ENCODE measurements at regions not wholly inside any gene's neighbourhood (a gene's known extent, or its start where the extent isn't known, plus 50 kb on each side); places are given as distances from the start of the nearest gene placed in this dataset.
"Not testable (repeated sequence)": the region's sequence is repeated elsewhere in the genome, so short reads cannot be mapped to it uniquely, and the experiment has no call there.

DNA sequence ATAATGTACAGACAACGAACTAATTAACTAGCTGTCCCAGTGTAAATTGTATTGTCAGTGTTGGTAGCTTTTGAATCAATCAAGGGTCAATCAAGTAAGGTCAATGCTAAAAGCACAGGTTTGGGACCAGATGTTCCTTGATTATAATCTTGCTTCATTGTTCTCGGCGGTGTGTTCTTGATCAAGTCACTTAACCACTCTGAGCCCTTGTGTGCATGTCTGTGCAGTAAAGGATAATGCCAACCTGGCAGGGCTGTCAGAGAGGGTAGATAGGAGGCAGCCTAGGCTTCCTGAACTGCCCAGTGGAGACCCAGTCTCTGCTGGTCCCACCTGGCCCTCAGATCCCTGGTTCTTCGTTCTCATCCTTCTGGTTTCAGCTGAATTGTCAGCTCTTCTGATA lies 221.0 kb downstream of the EMX2 start:
- Mint-ChIP-seq H3K4me3 (no peak overlapping the region), H3K36me3 (no peaks in the 10 kb centered on the region), H3K4me1 (no peaks in the 10 kb centered on the region), H3K27me3 (peaks cover 15% of the 10 kb centered on the region), H3K27ac (no peak overlapping the region), H3K9me3 (no peaks in the 10 kb centered on the region)
- POLR2A ChIA-PET, result no interaction called here
- no peak for ATAC-seq (ENCODE audit: low read depth)
- DNase-seq, result no peak

GRCh38 chr10:117768333-117769042 lies 225.9 kb downstream of the EMX2 start:
- DNase-seq, result no peak
- Mint-ChIP-seq H3K9me3 (no peaks in the 10 kb centered on the region), H3K27ac (no peak overlapping the region), H3K4me1 (no peaks in the 10 kb centered on the region), H3K36me3 (no peaks in the 10 kb centered on the region), H3K27me3 (peaks cover 12% of the 10 kb centered on the region), H3K4me3 (no peak overlapping the region)
- POLR2A ChIA-PET, result no interaction called here
- ATAC-seq (ENCODE audit: low read depth), result no peak

GRCh38 chr10:117775526-117775925 lies 233.0 kb downstream of the EMX2 start:
- POLR2A ChIA-PET, result no interaction called here
- no peaks in the 10 kb centered on the region for H3K36me3 Mint-ChIP-seq

GRCh38 chr10:117777222-117777621 lies 234.7 kb downstream of the EMX2 start:
- ATAC-seq (ENCODE audit: low read depth); H3K27ac Mint-ChIP-seq; H3K9me3 Mint-ChIP-seq; DNase-seq; POLR2A ChIA-PET; H3K4me1 Mint-ChIP-seq; H3K36me3 Mint-ChIP-seq; H3K27me3 Mint-ChIP-seq; H3K4me3 Mint-ChIP-seq: not testable (repeated sequence)

More at GRCh38 chr10:117775526-117775925, 233.0 kb downstream of the EMX2 start:
- Mint-ChIP-seq H3K27me3 (peaks cover 2% of the 10 kb centered on the region), H3K4me1 (no peaks in the 10 kb centered on the region), H3K4me3 (no peak overlapping the region), H3K27ac (no peak overlapping the region), H3K9me3 (no peaks in the 10 kb centered on the region)
- DNase-seq (no peak), ATAC-seq (ENCODE audit: low read depth) (no peak)

DNA sequence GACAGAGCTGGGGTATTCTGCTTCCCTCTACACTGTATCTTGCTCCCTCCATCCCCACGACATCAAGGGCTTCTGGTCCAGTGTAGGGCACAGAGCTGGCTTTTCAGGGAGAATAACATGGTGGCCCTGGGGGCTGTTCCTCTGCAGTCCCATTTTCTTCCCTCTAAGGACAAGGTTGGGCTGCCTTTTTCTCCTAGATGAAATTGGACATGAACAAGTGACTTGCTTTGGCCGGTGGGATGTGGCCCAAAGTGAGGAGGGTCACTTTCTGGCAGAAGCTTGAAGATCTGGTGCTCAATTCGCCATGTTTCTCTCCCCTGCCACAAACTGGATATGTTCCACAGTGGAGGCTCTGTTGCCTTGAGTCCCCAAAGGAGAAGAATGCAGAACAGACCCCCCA lies 235.7 kb downstream of the EMX2 start:
- Mint-ChIP-seq H3K4me1 (no peaks in the 10 kb centered on the region), H3K9me3 (no peaks in the 10 kb centered on the region), H3K27ac (no peak overlapping the region), H3K36me3 (no peaks in the 10 kb centered on the region), H3K4me3 (no peak overlapping the region), H3K27me3 (peaks cover 4% of the 10 kb centered on the region)
- POLR2A ChIA-PET, result no interaction called here
- ATAC-seq (ENCODE audit: low read depth) (no peak), DNase-seq (no peak)

- ATAC-seq (ENCODE audit: low read depth) (no peak), DNase-seq (no peak)
- H3K9me3 Mint-ChIP-seq, result no peaks in the 10 kb centered on the region
- no peak overlapping the region for H3K27ac Mint-ChIP-seq
- POLR2A ChIA-PET, result no interaction called here
- peaks cover 4% of the 10 kb centered on the region for H3K27me3 Mint-ChIP-seq
- H3K4me3 Mint-ChIP-seq, result no peak overlapping the region
- no peaks in the 10 kb centered on the region for H3K36me3 Mint-ChIP-seq
- H3K4me1 Mint-ChIP-seq, result no peaks in the 10 kb centered on the region
These were observed 237.9 kb downstream of the EMX2 start for GRCh38 chr10:117780411-117780810.

- DNase-seq (no peak), ATAC-seq (ENCODE audit: low read depth) (no peak)
- no peaks in the 10 kb centered on the region for H3K36me3 Mint-ChIP-seq
- no peaks in the 10 kb centered on the region for H3K9me3 Mint-ChIP-seq
- no peak overlapping the region for H3K27ac Mint-ChIP-seq
- POLR2A ChIA-PET, result no interaction called here
- H3K27me3 Mint-ChIP-seq, result peaks cover 6% of the 10 kb centered on the region
- no peaks in the 10 kb centered on the region for H3K4me1 Mint-ChIP-seq
- no peak overlapping the region for H3K4me3 Mint-ChIP-seq
These were observed 238.8 kb downstream of the EMX2 start for GRCh38 chr10:117781216-117781831.

DNA sequence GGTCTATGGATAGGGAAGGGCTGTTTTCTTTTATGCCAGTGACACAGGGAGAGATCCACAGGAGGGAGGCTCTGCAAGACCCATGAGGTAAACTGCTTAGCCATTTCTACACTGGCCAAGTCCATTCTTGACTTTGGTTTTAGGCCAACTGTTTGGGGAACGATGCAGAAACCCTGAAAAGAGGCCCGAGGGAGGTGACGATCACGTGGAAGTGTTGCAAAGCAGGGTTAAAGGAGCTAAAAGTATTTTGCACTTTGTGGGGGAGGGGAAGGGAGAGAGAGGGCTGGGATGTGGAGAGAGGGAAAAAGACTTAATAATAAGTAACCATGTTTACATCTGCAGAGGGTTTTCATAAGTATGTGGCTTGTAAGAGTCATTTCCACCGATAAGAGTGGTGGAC lies 239.7 kb downstream of the EMX2 start:
- Mint-ChIP-seq H3K36me3 (no peaks in the 10 kb centered on the region), H3K4me3 (no peak overlapping the region), H3K27me3 (peaks cover 6% of the 10 kb centered on the region), H3K27ac (no peak overlapping the region), H3K9me3 (no peaks in the 10 kb centered on the region), H3K4me1 (no peaks in the 10 kb centered on the region)
- no peak for DNase-seq
- no peak for ATAC-seq (ENCODE audit: low read depth)
- POLR2A ChIA-PET, result no interaction called here

GRCh38 chr10:117783698-117784395 lies 241.3 kb downstream of the EMX2 start:
- no peaks in the 10 kb centered on the region for H3K9me3 Mint-ChIP-seq
- DNase-seq (no peak), ATAC-seq (ENCODE audit: low read depth) (no peak)
- no peak overlapping the region for H3K4me3 Mint-ChIP-seq
- H3K4me1 Mint-ChIP-seq, result no peaks in the 10 kb centered on the region
- no peaks in the 10 kb centered on the region for H3K36me3 Mint-ChIP-seq
- POLR2A ChIA-PET, result interaction anchor here (0.6 kb wide), 1 partner anchor 1887 kb away, joined by 3 read pairs; no protein-coding TSS in a partner anchor
- peaks cover 6% of the 10 kb centered on the region for H3K27me3 Mint-ChIP-seq
- no peak overlapping the region for H3K27ac Mint-ChIP-seq

DNA sequence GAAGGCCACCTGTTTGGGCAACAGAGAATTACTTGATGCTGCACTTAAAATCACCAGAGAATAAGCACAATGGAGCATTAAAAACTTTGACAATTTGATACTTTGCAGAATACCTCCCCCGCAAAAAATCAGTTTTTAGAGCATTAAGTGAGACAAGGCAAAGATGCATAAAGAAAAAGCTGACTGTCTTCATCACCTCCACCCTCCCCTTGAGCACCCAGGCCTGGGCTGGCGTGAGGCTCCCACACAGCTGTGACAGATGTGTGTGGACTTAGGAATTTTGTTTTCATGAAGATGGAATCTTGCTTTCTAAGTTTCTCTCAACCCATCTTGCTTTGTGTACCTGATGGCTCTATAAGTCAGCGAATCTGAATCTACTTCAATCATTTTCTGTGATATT lies 242.2 kb downstream of the EMX2 start:
- ATAC-seq (ENCODE audit: low read depth), result no peak

DNA sequence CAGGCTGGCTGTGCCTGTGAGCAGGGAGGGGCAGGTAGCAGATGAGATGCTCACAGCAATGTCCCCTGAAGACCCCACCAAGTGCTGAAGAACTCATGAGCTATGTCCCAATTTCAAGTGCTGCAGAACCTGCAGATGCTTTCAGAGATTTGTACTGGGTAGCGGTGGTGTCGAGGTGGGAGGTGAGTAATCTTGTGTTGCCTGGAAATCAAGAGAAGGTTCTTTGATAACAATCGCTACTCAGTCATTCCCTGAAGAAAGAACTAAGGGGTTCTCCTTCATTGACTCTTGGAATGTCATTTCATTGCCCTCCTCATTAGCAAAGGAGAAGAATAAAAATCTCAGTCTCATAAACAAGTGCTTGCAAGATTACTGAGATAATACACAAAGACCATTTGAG lies 246.4 kb downstream of the EMX2 start:
- POLR2A ChIA-PET, result no interaction called here
- no peak for ATAC-seq (ENCODE audit: low read depth)
- no peak overlapping the region for H3K4me3 Mint-ChIP-seq
- H3K27me3 Mint-ChIP-seq, result peaks cover 10% of the 10 kb centered on the region
- H3K36me3 Mint-ChIP-seq, result no peaks in the 10 kb centered on the region
- H3K4me1 Mint-ChIP-seq, result no peaks in the 10 kb centered on the region
- H3K9me3 Mint-ChIP-seq, result no peaks in the 10 kb centered on the region
- DNase-seq, result no peak
- no peak overlapping the region for H3K27ac Mint-ChIP-seq

More for the DNA sequence above, 242.2 kb downstream of the EMX2 start:
- Mint-ChIP-seq H3K4me1 (no peaks in the 10 kb centered on the region), H3K9me3 (no peaks in the 10 kb centered on the region), H3K4me3 (no peak overlapping the region), H3K27me3 (peaks cover 6% of the 10 kb centered on the region), H3K36me3 (no peaks in the 10 kb centered on the region), H3K27ac (no peak overlapping the region)
- no peak for DNase-seq
- POLR2A ChIA-PET, result no interaction called here

- no peaks in the 10 kb centered on the region for H3K9me3 Mint-ChIP-seq
- no peak for DNase-seq
- no peak overlapping the region for H3K4me3 Mint-ChIP-seq
These were observed 247.6 kb downstream of the EMX2 start for GRCh38 chr10:117790179-117790578.

DNA sequence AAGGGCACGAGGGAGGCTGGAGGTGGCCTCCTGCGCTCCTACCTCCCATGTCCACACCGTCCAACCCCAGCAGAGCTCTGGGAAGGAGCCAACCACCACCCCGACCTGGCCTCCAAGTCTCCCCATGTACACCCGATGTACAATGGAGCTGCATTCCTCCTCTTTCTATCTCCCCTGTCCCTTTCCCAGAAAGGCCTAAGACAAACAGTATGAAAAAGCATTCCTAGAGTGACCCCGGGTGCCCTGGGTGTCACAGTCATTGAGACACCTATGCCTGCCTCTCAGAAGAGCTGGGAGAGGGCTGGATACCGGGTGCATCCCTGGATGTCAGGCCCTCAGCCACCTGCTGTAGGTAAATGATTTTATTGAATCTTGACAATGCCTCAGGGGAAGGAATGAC lies 248.1 kb downstream of the EMX2 start:
- ATAC-seq (ENCODE audit: low read depth) (no peak), DNase-seq (no peak)
- Mint-ChIP-seq H3K27me3 (peaks cover 10% of the 10 kb centered on the region), H3K4me3 (no peak overlapping the region), H3K9me3 (no peaks in the 10 kb centered on the region), H3K4me1 (no peaks in the 10 kb centered on the region), H3K36me3 (no peaks in the 10 kb centered on the region), H3K27ac (no peak overlapping the region)
- POLR2A ChIA-PET, result no interaction called here

More at GRCh38 chr10:117790179-117790578, 247.6 kb downstream of the EMX2 start:
- Mint-ChIP-seq H3K36me3 (no peaks in the 10 kb centered on the region), H3K27me3 (peaks cover 10% of the 10 kb centered on the region), H3K27ac (no peak overlapping the region), H3K4me1 (no peaks in the 10 kb centered on the region)
- ATAC-seq (ENCODE audit: low read depth), result no peak
- POLR2A ChIA-PET, result no interaction called here

GRCh38 chr10:117792214-117792613 lies 249.7 kb downstream of the EMX2 start:
- peaks cover 8% of the 10 kb centered on the region for H3K27me3 Mint-ChIP-seq
- no peak overlapping the region for H3K4me3 Mint-ChIP-seq
- POLR2A ChIA-PET, result no interaction called here

More at GRCh38 chr10:117792214-117792613, 249.7 kb downstream of the EMX2 start:
- no peaks in the 10 kb centered on the region for H3K4me1 Mint-ChIP-seq
- no peak for DNase-seq
- H3K36me3 Mint-ChIP-seq, result no peaks in the 10 kb centered on the region
- no peak for ATAC-seq (ENCODE audit: low read depth)
- H3K9me3 Mint-ChIP-seq, result no peaks in the 10 kb centered on the region
- H3K27ac Mint-ChIP-seq, result no peak overlapping the region

Data from activated naive CD8-positive, alpha-beta T cell treated with anti-CD3 and anti-CD28 coated beads, Interleukin-2, amount 10 ng/mL, durations not matched to agents 7 days and 5 days (primary cell).